GM12892 (cell line): ENCODE measurements at regions not wholly inside any gene's neighbourhood (a gene's known extent, or its start where the extent isn't known, plus 50 kb on each side); places are given as distances from the start of the nearest gene placed in this dataset.

ENCODE experiments used
- DNase-seq: peaks from one replicate; pipeline ENCODE4 v3.0.0; 2011; ENCODE audit not compliant: insufficient read length
- FAIRE-seq: peaks from 2 replicates; lab custom pipeline; 2011; peaks lifted over from hg19 to GRCh38; lab: Jason Lieb, UNC
- POLR2A ChIP-seq: IDR thresholded peaks from 2 replicates; pipeline ENCODE4 v1.6.1; 2011; ENCODE audit warnings: low read depth, low read length, control low read depth
- POLR2AphosphoS5 ChIP-seq: IDR thresholded peaks from 2 replicates; pipeline ENCODE4 v1.6.1; 2011; ENCODE audit warnings: low read depth, low read length, control low read depth
- TAF1 ChIP-seq: IDR thresholded peaks from 2 replicates; pipeline ENCODE4 v1.6.1; 2011; ENCODE audit warnings: low read depth, mild to moderate bottlenecking, control low read depth, low read length, borderline replicate concordance

- TF ChIP-seq POLR2A, result no peak
- no peak for TF ChIP-seq TAF1
- no peak for TF ChIP-seq POLR2AphosphoS5
- FAIRE-seq (peak; percentile 44), DNase-seq (no peak)
Observed at GRCh38 chr1:193592317-193592716, 405.9 kb upstream of the B3GALT2 start.

GRCh38 chr1:193590102-193590501, 403.7 kb upstream of the B3GALT2 start:
- DNase-seq (no peak), FAIRE-seq (no peak)
- TF ChIP-seq POLR2AphosphoS5, result no peak
- no peak for TF ChIP-seq POLR2A

GRCh38 chr1:193589597-193590040, 403.2 kb upstream of the B3GALT2 start:
- TF ChIP-seq POLR2AphosphoS5 (no peak), TAF1 (no peak), POLR2A (no peak)
- no peak for DNase-seq
- no peak for FAIRE-seq

- DNase-seq, result no peak
- no peak for FAIRE-seq
- no peak for TF ChIP-seq POLR2AphosphoS5
- no peak for TF ChIP-seq TAF1
- TF ChIP-seq POLR2A, result no peak
Observed at GRCh38 chr1:193588311-193589082, 402.1 kb upstream of the B3GALT2 start.

- FAIRE-seq (no peak), DNase-seq (no peak)
- TF ChIP-seq TAF1 (no peak), POLR2AphosphoS5 (no peak), POLR2A (no peak)
Observed at GRCh38 chr1:193584731-193585239, 398.4 kb upstream of the B3GALT2 start.

- TF ChIP-seq POLR2AphosphoS5 (no peak), TAF1 (no peak), POLR2A (no peak)
- FAIRE-seq (no peak), DNase-seq (no peak)
Observed at GRCh38 chr1:193581341-193581740, 394.9 kb upstream of the B3GALT2 start.

- no peak for TF ChIP-seq POLR2AphosphoS5
- TF ChIP-seq TAF1, result no peak
- no peak for TF ChIP-seq POLR2A
- FAIRE-seq, result no peak
- no peak for DNase-seq
Observed at GRCh38 chr1:193580419-193580818, 394.0 kb upstream of the B3GALT2 start.

- no peak for FAIRE-seq
- TF ChIP-seq POLR2A (no peak), POLR2AphosphoS5 (no peak), TAF1 (no peak)
Observed at GRCh38 chr1:193579323-193579722, 392.9 kb upstream of the B3GALT2 start.

GRCh38 chr1:193574913-193575312, 388.5 kb upstream of the B3GALT2 start:
- FAIRE-seq (no peak), DNase-seq (no peak)
- TF ChIP-seq POLR2A (no peak), TAF1 (no peak), POLR2AphosphoS5 (no peak)

More at GRCh38 chr1:193579323-193579722, 392.9 kb upstream of the B3GALT2 start:
- DNase-seq, result no peak

GRCh38 chr1:193569983-193570269, 383.5 kb upstream of the B3GALT2 start:
- no peak for FAIRE-seq
- DNase-seq, result no peak
- TF ChIP-seq TAF1 (no peak), POLR2A (no peak), POLR2AphosphoS5 (no peak)

GRCh38 chr1:193569096-193569982, 382.9 kb upstream of the B3GALT2 start:
- no peak for FAIRE-seq

More at GRCh38 chr1:193569096-193569982, 382.9 kb upstream of the B3GALT2 start:
- TF ChIP-seq TAF1 (no peak), POLR2A (no peak), POLR2AphosphoS5 (no peak)
- no peak for DNase-seq
